CD4-positive, alpha-beta T cell (primary cell): ENCODE measurements at regions not wholly inside any gene's neighbourhood (a gene's known extent, or its start where the extent isn't known, plus 50 kb on each side); places are given as distances from the start of the nearest gene placed in this dataset.

ENCODE experiments used
- ATAC-seq: fragments of 200-7000 bp; cut with Tn5 transposase; one replicate; pipeline ENCODE4 v1.10.0; 2022; ENCODE audit warnings: mild to moderate bottlenecking; ENCODE audit not compliant: poor library complexity
- CTCF ChIA-PET: fragments of 350-600 bp; sonication (Branson Sonifier 250); formaldehyde crosslinking; loops from one replicate; lab custom pipeline; 2021; ENCODE audit warnings: antibody characterized with exemption, inconsistent platforms; lab: Charles Lee
- POLR2A ChIA-PET: fragments of 350-600 bp; sonication (Branson Sonifier 250); formaldehyde crosslinking; loops from one replicate; lab custom pipeline; 2021; ENCODE audit warnings: antibody characterized with exemption, inconsistent platforms; lab: Charles Lee
- DNase-seq, 14 experiments: peaks; one replicate each; pipeline ENCODE4 v3.0.0-alpha.2; 2013 to 2020; ENCODE audit warnings: mixed read lengths in 2 of 14
- H3K27ac ChIP-seq, 2 donors: one replicate each; pipeline versions ENCODE4 v1.5.1 to v1.7.0; 2013; ENCODE audit warnings: low read length in 2 of 2, low read depth in 1 of 2, mild to moderate bottlenecking in 1 of 2
- H3K27me3 ChIP-seq, 2 experiments: 1 replicate in 1 of 2; 2 replicates in 1 of 2; pipeline versions ENCODE4 v1.6.1 to v1.7.0; 2013; ENCODE audit warnings: low read length in 2 of 2, control low read depth in 1 of 2, mild to moderate bottlenecking in 1 of 2, moderate library complexity in 1 of 2; ENCODE audit not compliant: insufficient read depth in 2 of 2, control insufficient read depth in 1 of 2
- H3K36me3 ChIP-seq: one replicate; pipeline ENCODE4 v1.6.1; 2013; ENCODE audit warnings: low read length, control low read depth; ENCODE audit not compliant: insufficient read depth
- H3K4me1 ChIP-seq: one replicate; pipeline ENCODE4 v1.6.1; 2013; ENCODE audit warnings: low read length, control low read depth; ENCODE audit not compliant: insufficient read depth
- H3K4me3 ChIP-seq: one replicate; pipeline ENCODE4 v1.5.1; 2013; ENCODE audit warnings: mild to moderate bottlenecking, low read length, moderate library complexity
- H3K9me3 ChIP-seq, 2 experiments: 1 replicate in 1 of 2; 2 replicates in 1 of 2; pipeline versions ENCODE4 v1.6.1 to v1.7.0; 2013; ENCODE audit warnings: low read length in 2 of 2, mild to moderate bottlenecking in 2 of 2, control low read depth in 1 of 2, moderate library complexity in 1 of 2; ENCODE audit not compliant: control insufficient read depth in 1 of 2, insufficient read depth in 1 of 2
- H3K27ac Mint-ChIP-seq: one replicate; pipeline ENCODE4 v1.8.0; 2020; ENCODE audit warnings: mixed read lengths
- H3K27me3 Mint-ChIP-seq: one replicate; pipeline ENCODE4 v1.8.0; 2021; ENCODE audit warnings: mixed read lengths
- H3K36me3 Mint-ChIP-seq: one replicate; pipeline ENCODE4 v1.8.0; 2021; ENCODE audit warnings: low read depth, mixed read lengths
- H3K4me1 Mint-ChIP-seq: one replicate; pipeline ENCODE4 v1.8.0; 2021; ENCODE audit warnings: low read depth, mixed read lengths
- H3K4me3 Mint-ChIP-seq: one replicate; pipeline ENCODE4 v1.8.0; 2020; ENCODE audit warnings: mild to moderate bottlenecking, mixed read lengths
- H3K9me3 Mint-ChIP-seq: one replicate; pipeline ENCODE4 v1.8.0; 2020; ENCODE audit warnings: mixed read lengths
- intact Hi-C, 2 experiments: fragments of 100-400 bp; cut with DNase I in 1 of 2; cut with micrococcal nuclease in 1 of 2; formaldehyde crosslinking; loops; one replicate each; pipeline versions ENCODE4 v1.15.1 to v1.9.0; 2023 to 2025; cut with DNase I, micrococcal nuclease
- TF ChIP-seq, protein P1 (sequence below): fragments of 200-600 bp; IDR thresholded peaks from one replicate; pipeline ENCODE4 v1.8.0; 2022; ENCODE audit warnings: antibody characterized with exemption, mild to moderate bottlenecking

GRCh38 chr16:47780213-47780875, 319.2 kb downstream of the PHKB start:
- H3K27ac ChIP-seq: no peak overlapping the region
- ChIA-PET POLR2A (no interaction called here), CTCF (no interaction called here)
- Mint-ChIP-seq H3K4me3 (no peak overlapping the region), H3K36me3 (no peaks in the 10 kb centered on the region), H3K4me1 (peaks cover 9% of the 10 kb centered on the region), H3K27ac (no peak overlapping the region), H3K9me3 (no peaks in the 10 kb centered on the region), H3K27me3 (no peaks in the 10 kb centered on the region)
- no peaks in the 10 kb centered on the region for H3K27me3 ChIP-seq
- intact Hi-C loops: no loop called here
- TF ChIP-seq, protein P1, sequence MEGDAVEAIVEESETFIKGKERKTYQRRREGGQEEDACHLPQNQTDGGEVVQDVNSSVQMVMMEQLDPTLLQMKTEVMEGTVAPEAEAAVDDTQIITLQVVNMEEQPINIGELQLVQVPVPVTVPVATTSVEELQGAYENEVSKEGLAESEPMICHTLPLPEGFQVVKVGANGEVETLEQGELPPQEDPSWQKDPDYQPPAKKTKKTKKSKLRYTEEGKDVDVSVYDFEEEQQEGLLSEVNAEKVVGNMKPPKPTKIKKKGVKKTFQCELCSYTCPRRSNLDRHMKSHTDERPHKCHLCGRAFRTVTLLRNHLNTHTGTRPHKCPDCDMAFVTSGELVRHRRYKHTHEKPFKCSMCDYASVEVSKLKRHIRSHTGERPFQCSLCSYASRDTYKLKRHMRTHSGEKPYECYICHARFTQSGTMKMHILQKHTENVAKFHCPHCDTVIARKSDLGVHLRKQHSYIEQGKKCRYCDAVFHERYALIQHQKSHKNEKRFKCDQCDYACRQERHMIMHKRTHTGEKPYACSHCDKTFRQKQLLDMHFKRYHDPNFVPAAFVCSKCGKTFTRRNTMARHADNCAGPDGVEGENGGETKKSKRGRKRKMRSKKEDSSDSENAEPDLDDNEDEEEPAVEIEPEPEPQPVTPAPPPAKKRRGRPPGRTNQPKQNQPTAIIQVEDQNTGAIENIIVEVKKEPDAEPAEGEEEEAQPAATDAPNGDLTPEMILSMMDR: no peak
- DNase-seq (no peak), ATAC-seq (no peak)
- H3K4me3 ChIP-seq: no peak overlapping the region
- H3K4me1 ChIP-seq: no peaks in the 10 kb centered on the region
- H3K9me3 ChIP-seq: no peaks in the 10 kb centered on the region
- H3K36me3 ChIP-seq: no peaks in the 10 kb centered on the region

GRCh38 chr16:47779201-47780016, 318.3 kb downstream of the PHKB start:
- CTCF ChIA-PET: no interaction called here
- intact Hi-C loops: no loop called here
- peaks cover 9% of the 10 kb centered on the region for H3K4me1 Mint-ChIP-seq
- Histone ChIP-seq H3K36me3 (no peaks in the 10 kb centered on the region), H3K4me3 (peak overlapping the region; percentile 56), H3K27ac (no peak overlapping the region), H3K9me3 (no peaks in the 10 kb centered on the region), H3K4me1 (no peaks in the 10 kb centered on the region), H3K27me3 (no peaks in the 10 kb centered on the region)
- TF ChIP-seq, protein P1: no peak
- ATAC-seq (no peak), DNase-seq (peak in 5 of 14 experiments; percentile 2 to 44 (median 9))
- no peak overlapping the region for H3K27ac Mint-ChIP-seq
- H3K4me3 Mint-ChIP-seq: peak overlapping the region; percentile 71
- H3K27me3 Mint-ChIP-seq: no peaks in the 10 kb centered on the region
- H3K36me3 Mint-ChIP-seq: no peaks in the 10 kb centered on the region
- POLR2A ChIA-PET: no interaction called here
- no peaks in the 10 kb centered on the region for H3K9me3 Mint-ChIP-seq

- CTCF ChIA-PET: no interaction called here
- H3K27ac ChIP-seq: no peak overlapping the region
- Mint-ChIP-seq H3K4me1 (peaks cover 9% of the 10 kb centered on the region), H3K4me3 (no peak overlapping the region), H3K9me3 (peaks cover 4% of the 10 kb centered on the region), H3K27ac (no peak overlapping the region), H3K36me3 (no peaks in the 10 kb centered on the region), H3K27me3 (no peaks in the 10 kb centered on the region)
- intact Hi-C loops: no loop called here
- H3K4me1 ChIP-seq: no peaks in the 10 kb centered on the region
- H3K9me3 ChIP-seq: no peaks in the 10 kb centered on the region
- no peaks in the 10 kb centered on the region for H3K27me3 ChIP-seq
- no peaks in the 10 kb centered on the region for H3K36me3 ChIP-seq
- TF ChIP-seq, protein P1: no peak
- ATAC-seq: no peak
- H3K4me3 ChIP-seq: no peak overlapping the region
- DNase-seq: no peak
- POLR2A ChIA-PET: no interaction called here
These were observed 317.1 kb downstream of the PHKB start for GRCh38 chr16:47778106-47778801.
